ENCODE measurements at regions not wholly inside any gene's neighbourhood (a gene's known extent, or its start where the extent isn't known, plus 50 kb on each side); places are given as distances from the start of the nearest gene placed in this dataset.
"Not testable (repeated sequence)": the region's sequence is repeated elsewhere in the genome, so short reads cannot be mapped to it uniquely, and the experiment has no call there.

GRCh38 chr11:106568632-106569031 lies 449.6 kb downstream of the GUCY1A2 start:
- BruUV-seq (replicated peaks): no TSS peak
- CTCF ChIA-PET: no interaction called here
- no peaks in the 10 kb centered on the region for H3K4me1 ChIP-seq (ENCODE audit: control insufficient read depth, insufficient read depth, low read length)
- no peak overlapping the region for H3K4me3 ChIP-seq (ENCODE audit: low read depth in 2 of 2, low read length in 2 of 2)
- POLR2A ChIA-PET: no interaction called here
- H3K9me3 ChIP-seq (ENCODE audit: control insufficient read depth, insufficient read depth, low read depth, low read length): peaks cover 35% of the 10 kb centered on the region
- H3K27me3 ChIP-seq (ENCODE audit: control insufficient read depth, insufficient read depth, low read length): no peaks in the 10 kb centered on the region
- in situ Hi-C loops (cut with HindIII; ENCODE audit: low pct_unique_long_range_greater_than_20kb, low sequenced_read_pairs): no loop called here
- TF ChIP-seq, protein P1, sequence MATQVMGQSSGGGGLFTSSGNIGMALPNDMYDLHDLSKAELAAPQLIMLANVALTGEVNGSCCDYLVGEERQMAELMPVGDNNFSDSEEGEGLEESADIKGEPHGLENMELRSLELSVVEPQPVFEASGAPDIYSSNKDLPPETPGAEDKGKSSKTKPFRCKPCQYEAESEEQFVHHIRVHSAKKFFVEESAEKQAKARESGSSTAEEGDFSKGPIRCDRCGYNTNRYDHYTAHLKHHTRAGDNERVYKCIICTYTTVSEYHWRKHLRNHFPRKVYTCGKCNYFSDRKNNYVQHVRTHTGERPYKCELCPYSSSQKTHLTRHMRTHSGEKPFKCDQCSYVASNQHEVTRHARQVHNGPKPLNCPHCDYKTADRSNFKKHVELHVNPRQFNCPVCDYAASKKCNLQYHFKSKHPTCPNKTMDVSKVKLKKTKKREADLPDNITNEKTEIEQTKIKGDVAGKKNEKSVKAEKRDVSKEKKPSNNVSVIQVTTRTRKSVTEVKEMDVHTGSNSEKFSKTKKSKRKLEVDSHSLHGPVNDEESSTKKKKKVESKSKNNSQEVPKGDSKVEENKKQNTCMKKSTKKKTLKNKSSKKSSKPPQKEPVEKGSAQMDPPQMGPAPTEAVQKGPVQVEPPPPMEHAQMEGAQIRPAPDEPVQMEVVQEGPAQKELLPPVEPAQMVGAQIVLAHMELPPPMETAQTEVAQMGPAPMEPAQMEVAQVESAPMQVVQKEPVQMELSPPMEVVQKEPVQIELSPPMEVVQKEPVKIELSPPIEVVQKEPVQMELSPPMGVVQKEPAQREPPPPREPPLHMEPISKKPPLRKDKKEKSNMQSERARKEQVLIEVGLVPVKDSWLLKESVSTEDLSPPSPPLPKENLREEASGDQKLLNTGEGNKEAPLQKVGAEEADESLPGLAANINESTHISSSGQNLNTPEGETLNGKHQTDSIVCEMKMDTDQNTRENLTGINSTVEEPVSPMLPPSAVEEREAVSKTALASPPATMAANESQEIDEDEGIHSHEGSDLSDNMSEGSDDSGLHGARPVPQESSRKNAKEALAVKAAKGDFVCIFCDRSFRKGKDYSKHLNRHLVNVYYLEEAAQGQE (IDR thresholded peaks at IDR 0.05; ENCODE audit: insufficient read depth in 1 of 2, low read depth in 2 of 2, low read length in 1 of 2): no peak
- TF ChIP-seq TCF7L2 (IDR thresholded peaks at IDR 0.05; ENCODE audit: low read depth, low read length): no peak
- no peak for TF ChIP-seq CTCF (IDR thresholded peaks at IDR 0.05)
- TF ChIP-seq SIN3A (IDR thresholded peaks at IDR 0.05; ENCODE audit: borderline replicate concordance, insufficient read depth, low read depth, low read length): no peak
- TF ChIP-seq POLR2AphosphoS5 (IDR thresholded peaks at IDR 0.05; ENCODE audit: low read depth, low read length): no peak
- no peaks in the 10 kb centered on the region for H3K36me3 ChIP-seq (ENCODE audit: control insufficient read depth, insufficient read depth, low read length)
- ATAC-seq (no peak), DNase-seq (ENCODE audit: low read depth, low spot score) (no peak)
- intact Hi-C loops (cut with micrococcal nuclease; ENCODE audit: unreplicated experiment): no loop called here
- H3K27ac ChIP-seq (ENCODE audit: low read length): no peak overlapping the region

- intact Hi-C loops (cut with micrococcal nuclease; ENCODE audit: unreplicated experiment); BruUV-seq (replicated peaks); DNase-seq (ENCODE audit: low read depth, low spot score); H3K27me3 ChIP-seq (ENCODE audit: control insufficient read depth, insufficient read depth, low read length); POLR2A ChIA-PET; H3K27ac ChIP-seq (ENCODE audit: low read length); CTCF ChIA-PET; in situ Hi-C loops (cut with HindIII; ENCODE audit: low pct_unique_long_range_greater_than_20kb, low sequenced_read_pairs); H3K9me3 ChIP-seq (ENCODE audit: control insufficient read depth, insufficient read depth, low read depth, low read length); H3K36me3 ChIP-seq (ENCODE audit: control insufficient read depth, insufficient read depth, low read length); H3K4me3 ChIP-seq (ENCODE audit: low read depth in 2 of 2, low read length in 2 of 2); H3K4me1 ChIP-seq (ENCODE audit: control insufficient read depth, insufficient read depth, low read length); ATAC-seq: not testable (repeated sequence)
Observed at GRCh38 chr11:106577384-106577783, 440.9 kb downstream of the GUCY1A2 start.

DNA sequence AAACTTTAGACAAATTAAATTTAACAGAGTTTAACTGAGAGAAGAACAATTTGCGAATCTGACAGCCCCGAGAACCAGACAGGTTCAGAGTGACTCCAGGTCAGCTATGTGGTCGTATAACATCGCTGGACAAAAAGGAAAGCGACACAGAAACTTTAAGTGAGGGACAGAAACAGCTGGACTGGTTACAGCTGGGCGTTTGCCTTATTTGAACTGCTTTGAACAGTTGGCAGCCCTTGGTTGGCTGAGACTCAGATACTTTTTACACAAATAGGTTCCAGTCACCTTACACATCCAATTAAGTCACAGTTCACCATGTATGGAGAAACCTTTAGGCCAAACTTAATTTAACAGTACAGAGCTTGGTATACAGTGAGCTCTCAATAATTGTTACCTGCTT lies 436.9 kb downstream of the GUCY1A2 start:
- in situ Hi-C loops (cut with HindIII; ENCODE audit: low pct_unique_long_range_greater_than_20kb, low sequenced_read_pairs) (no loop called here), intact Hi-C loops (cut with micrococcal nuclease; ENCODE audit: unreplicated experiment) (loop anchor here (10.0 kb wide), 1 partner anchor 427 kb away; no protein-coding TSS in a partner anchor)
- Histone ChIP-seq H3K27me3 (ENCODE audit: control insufficient read depth, insufficient read depth, low read length) (no peaks in the 10 kb centered on the region), H3K27ac (ENCODE audit: low read length) (no peak overlapping the region), H3K4me1 (ENCODE audit: control insufficient read depth, insufficient read depth, low read length) (no peaks in the 10 kb centered on the region), H3K4me3 (ENCODE audit: low read depth in 2 of 2, low read length in 2 of 2) (no peak overlapping the region), H3K36me3 (ENCODE audit: control insufficient read depth, insufficient read depth, low read length) (no peaks in the 10 kb centered on the region), H3K9me3 (ENCODE audit: control insufficient read depth, insufficient read depth, low read depth, low read length) (no peaks in the 10 kb centered on the region)
- TF ChIP-seq POLR2AphosphoS5 (IDR thresholded peaks at IDR 0.05; ENCODE audit: low read depth, low read length): no peak
- no peak for TF ChIP-seq TCF7L2 (IDR thresholded peaks at IDR 0.05; ENCODE audit: low read depth, low read length)
- no peak for TF ChIP-seq SIN3A (IDR thresholded peaks at IDR 0.05; ENCODE audit: borderline replicate concordance, insufficient read depth, low read depth, low read length)
- no peak for TF ChIP-seq CTCF (IDR thresholded peaks at IDR 0.05)
- TF ChIP-seq, protein P1 (IDR thresholded peaks at IDR 0.05; ENCODE audit: insufficient read depth in 1 of 2, low read depth in 2 of 2, low read length in 1 of 2): no peak
- POLR2A ChIA-PET: no interaction called here
- CTCF ChIA-PET: no interaction called here
- no peak for DNase-seq (ENCODE audit: low read depth, low spot score)
- no peak for ATAC-seq
- BruUV-seq (replicated peaks): no TSS peak
